Liver (tissue), 8 donors: ENCODE measurements at regions not wholly inside any gene's neighbourhood (a gene's known extent, or its start where the extent isn't known, plus 50 kb on each side); places are given as distances from the start of the nearest gene placed in this dataset.

ENCODE experiments used
- DNase-seq: peaks from one replicate; pipeline ENCODE4 v3.0.0-alpha.2; 2017; ENCODE audit warnings: low spot score
- H3K27ac ChIP-seq, 2 donors: one replicate each; pipeline ENCODE4 v1.7.0; 2013; ENCODE audit warnings: inconsistent platforms in 2 of 2, low read length in 2 of 2, control low read depth in 1 of 2, low read depth in 1 of 2, mild to moderate bottlenecking in 1 of 2
- H3K27me3 ChIP-seq, 4 donors: one replicate each; pipeline versions ENCODE4 v1.6.1 to v1.7.0; 2013; ENCODE audit warnings: low read length in 3 of 4, inconsistent platforms in 1 of 4, mild to moderate bottlenecking in 1 of 4, moderate library complexity in 1 of 4; ENCODE audit not compliant: control insufficient read depth in 4 of 4, insufficient read depth in 4 of 4
- H3K36me3 ChIP-seq, 4 donors: one replicate each; pipeline versions ENCODE4 v1.6.1 to v1.7.0; 2013; ENCODE audit warnings: low read length in 3 of 4, mild to moderate bottlenecking in 3 of 4, low read depth in 1 of 4, moderate library complexity in 1 of 4; ENCODE audit not compliant: control insufficient read depth in 4 of 4, insufficient read depth in 3 of 4
- H3K4me1 ChIP-seq, 4 donors: one replicate each; pipeline versions ENCODE4 v1.6.1 to v1.7.0; 2013; ENCODE audit warnings: low read length in 3 of 4, mild to moderate bottlenecking in 3 of 4, moderate library complexity in 1 of 4; ENCODE audit not compliant: control insufficient read depth in 4 of 4, insufficient read depth in 4 of 4
- H3K4me3 ChIP-seq, 3 donors: one replicate each; pipeline versions ENCODE4 v1.6.1 to v1.7.0; 2013; ENCODE audit warnings: low read length in 3 of 3, control low read depth in 1 of 3, low read depth in 1 of 3, mild to moderate bottlenecking in 1 of 3
- H3K9ac ChIP-seq, 2 donors: one replicate each; pipeline ENCODE4 v1.7.0; 2013; ENCODE audit warnings: low read length in 2 of 2, mild to moderate bottlenecking in 2 of 2, moderate library complexity in 2 of 2, control low read depth in 1 of 2, low read depth in 1 of 2
- H3K9me3 ChIP-seq, 4 donors: one replicate each; pipeline versions ENCODE4 v1.6.1 to v1.7.0; 2013; ENCODE audit warnings: low read length in 3 of 4; ENCODE audit not compliant: control insufficient read depth in 4 of 4
- CTCF ChIP-seq: fragments of 150-350 bp; IDR thresholded peaks from 2 replicates; pipeline ENCODE4 v1.5.1; 2017; ENCODE audit warnings: improper control_type of control experiment, low read depth, low read length; ENCODE audit not compliant: missing input control
- EGR1 ChIP-seq, 2 donors: IDR thresholded peaks; 2 replicates each; pipeline ENCODE4 v1.6.1; 2016 to 2018; ENCODE audit warnings: antibody characterized with exemption in 2 of 2, low read depth in 2 of 2
- FOXA1 ChIP-seq: IDR thresholded peaks from 2 replicates; pipeline ENCODE4 v1.6.1; 2016; ENCODE audit warnings: antibody characterized with exemption
- FOXA2 ChIP-seq: IDR thresholded peaks from 2 replicates; pipeline ENCODE4 v1.6.1; 2016; ENCODE audit warnings: antibody characterized with exemption
- GABPA ChIP-seq, 2 donors: IDR thresholded peaks in 1 of 2; conservative IDR thresholded peaks in 1 of 2; 2 replicates each; pipeline ENCODE4 v1.6.1; 2016; ENCODE audit warnings: antibody characterized with exemption in 2 of 2, mild to moderate bottlenecking in 1 of 2, moderate library complexity in 1 of 2
- HNF4A ChIP-seq, 2 donors: conservative IDR thresholded peaks; 2 replicates each; pipeline ENCODE4 v1.6.1; 2016; ENCODE audit warnings: antibody characterized with exemption in 2 of 2, mild to moderate bottlenecking in 2 of 2
- HNF4G ChIP-seq: IDR thresholded peaks from 2 replicates; pipeline ENCODE4 v1.6.1; 2016; ENCODE audit warnings: antibody characterized with exemption
- JUND ChIP-seq, 2 donors: IDR thresholded peaks; 2 replicates each; pipeline ENCODE4 v1.6.1; 2016; ENCODE audit warnings: antibody characterized with exemption in 2 of 2
- NR2F2 ChIP-seq: IDR thresholded peaks from 2 replicates; pipeline ENCODE4 v1.6.1; 2016; ENCODE audit warnings: antibody characterized with exemption
- RAD21 ChIP-seq, 2 donors: IDR thresholded peaks; 2 replicates each; pipeline ENCODE4 v1.6.1; 2016; ENCODE audit warnings: antibody characterized with exemption in 2 of 2, mild to moderate bottlenecking in 2 of 2
- RXRA ChIP-seq, 2 donors: IDR thresholded peaks; 2 replicates each; pipeline ENCODE4 v1.6.1; 2017 to 2018; ENCODE audit warnings: antibody characterized with exemption in 2 of 2, mild to moderate bottlenecking in 1 of 2
- SP1 ChIP-seq: IDR thresholded peaks from 2 replicates; pipeline ENCODE4 v1.6.1; 2018; ENCODE audit warnings: antibody characterized with exemption, mild to moderate bottlenecking
- TAF1 ChIP-seq: conservative IDR thresholded peaks from 2 replicates; pipeline ENCODE4 v1.6.1; 2016; ENCODE audit warnings: antibody characterized with exemption, mild to moderate bottlenecking
- YY1 ChIP-seq: IDR thresholded peaks from 2 replicates; pipeline ENCODE4 v1.6.1; 2016; ENCODE audit warnings: antibody characterized with exemption, mild to moderate bottlenecking
- WGBS: extraction: QIAGEN DNeasy Blood & Tissue Kit; methylation state at CpG from one replicate; pipeline ENCODE4 v1.1.7; 2013; 5-methylcytosine and 5-hydroxymethylcytosine counted together
- TF ChIP-seq, protein P1 (sequence below): IDR thresholded peaks from 2 replicates; pipeline ENCODE4 v1.6.1; 2016; ENCODE audit warnings: antibody characterized with exemption
- TF ChIP-seq, protein P2 (sequence below): IDR thresholded peaks from 2 replicates; pipeline ENCODE4 v1.6.1; 2016; ENCODE audit warnings: antibody characterized with exemption, mild to moderate bottlenecking
- donor health status: healthy.
- donor health status: healthy.
- donor health status: healthy.
- donor health status: healthy.
- donor health status: healthy.

- 60% methylated on average over 4 of the region's 4 CpGs for WGBS
- H3K27me3 ChIP-seq: peaks cover 0 to 5% (median 0%) of the 10 kb centered on the region in 4 donors
- H3K36me3 ChIP-seq: no peaks in the 10 kb centered on the region
- no peak for DNase-seq
- TF ChIP-seq FOXA2 (no peak), RAD21 (IDR thresholded peaks at IDR 0.05) (no peak), JUND (IDR thresholded peaks at IDR 0.05) (no peak), NR2F2 (no peak)
- TF ChIP-seq, protein P1, sequence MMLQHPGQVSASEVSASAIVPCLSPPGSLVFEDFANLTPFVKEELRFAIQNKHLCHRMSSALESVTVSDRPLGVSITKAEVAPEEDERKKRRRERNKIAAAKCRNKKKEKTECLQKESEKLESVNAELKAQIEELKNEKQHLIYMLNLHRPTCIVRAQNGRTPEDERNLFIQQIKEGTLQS: no peak
- no peak overlapping the region for H3K4me3 ChIP-seq
- no peak overlapping the region for H3K9ac ChIP-seq
- H3K4me1 ChIP-seq: peaks cover 4 to 31% (median 28%) of the 10 kb centered on the region in 4 donors
- peaks cover 0 to 5% (median 0%) of the 10 kb centered on the region in 4 donors for H3K9me3 ChIP-seq
- peak overlapping the region in 1 of 2 donors; percentile 18 for H3K27ac ChIP-seq
These were observed 124.6 kb upstream of the ACSL4 start for GRCh38 chrX:109857584-109858228.

- TF ChIP-seq NR2F2 (no peak), GABPA (IDR thresholded peaks at IDR 0.05 in 1 of 2, conservative IDR thresholded peaks at IDR 0.05 in 1 of 2) (no peak), RXRA (IDR thresholded peaks at IDR 0.05) (peak; percentile 72 to 85), HNF4A (conservative IDR thresholded peaks at IDR 0.05) (peak; percentile 74 to 94), RAD21 (IDR thresholded peaks at IDR 0.05) (peak in 1 of 2 donors; percentile 28), YY1 (peak; percentile 30), TAF1 (no peak), FOXA2 (peak; percentile 7), CTCF (no peak), FOXA1 (no peak), HNF4G (peak; percentile 61), SP1 (peak; percentile 63), EGR1 (IDR thresholded peaks at IDR 0.05; ENCODE audit: low read depth in 2 of 2) (no peak), JUND (IDR thresholded peaks at IDR 0.05) (peak in 1 of 2 donors; percentile 49)
- TF ChIP-seq, protein P2, sequence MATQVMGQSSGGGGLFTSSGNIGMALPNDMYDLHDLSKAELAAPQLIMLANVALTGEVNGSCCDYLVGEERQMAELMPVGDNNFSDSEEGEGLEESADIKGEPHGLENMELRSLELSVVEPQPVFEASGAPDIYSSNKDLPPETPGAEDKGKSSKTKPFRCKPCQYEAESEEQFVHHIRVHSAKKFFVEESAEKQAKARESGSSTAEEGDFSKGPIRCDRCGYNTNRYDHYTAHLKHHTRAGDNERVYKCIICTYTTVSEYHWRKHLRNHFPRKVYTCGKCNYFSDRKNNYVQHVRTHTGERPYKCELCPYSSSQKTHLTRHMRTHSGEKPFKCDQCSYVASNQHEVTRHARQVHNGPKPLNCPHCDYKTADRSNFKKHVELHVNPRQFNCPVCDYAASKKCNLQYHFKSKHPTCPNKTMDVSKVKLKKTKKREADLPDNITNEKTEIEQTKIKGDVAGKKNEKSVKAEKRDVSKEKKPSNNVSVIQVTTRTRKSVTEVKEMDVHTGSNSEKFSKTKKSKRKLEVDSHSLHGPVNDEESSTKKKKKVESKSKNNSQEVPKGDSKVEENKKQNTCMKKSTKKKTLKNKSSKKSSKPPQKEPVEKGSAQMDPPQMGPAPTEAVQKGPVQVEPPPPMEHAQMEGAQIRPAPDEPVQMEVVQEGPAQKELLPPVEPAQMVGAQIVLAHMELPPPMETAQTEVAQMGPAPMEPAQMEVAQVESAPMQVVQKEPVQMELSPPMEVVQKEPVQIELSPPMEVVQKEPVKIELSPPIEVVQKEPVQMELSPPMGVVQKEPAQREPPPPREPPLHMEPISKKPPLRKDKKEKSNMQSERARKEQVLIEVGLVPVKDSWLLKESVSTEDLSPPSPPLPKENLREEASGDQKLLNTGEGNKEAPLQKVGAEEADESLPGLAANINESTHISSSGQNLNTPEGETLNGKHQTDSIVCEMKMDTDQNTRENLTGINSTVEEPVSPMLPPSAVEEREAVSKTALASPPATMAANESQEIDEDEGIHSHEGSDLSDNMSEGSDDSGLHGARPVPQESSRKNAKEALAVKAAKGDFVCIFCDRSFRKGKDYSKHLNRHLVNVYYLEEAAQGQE: no peak
- TF ChIP-seq, protein P1: peak; percentile 49
- H3K4me1 ChIP-seq: peaks cover 4 to 31% (median 28%) of the 10 kb centered on the region in 4 donors
- H3K27ac ChIP-seq: peak overlapping the region in 1 of 2 donors; percentile 56
- peaks cover 0 to 3% (median 0%) of the 10 kb centered on the region in 4 donors for H3K9me3 ChIP-seq
- H3K36me3 ChIP-seq: no peaks in the 10 kb centered on the region
- H3K4me3 ChIP-seq: no peak overlapping the region
- 42% methylated on average over 5 of the region's 5 CpGs for WGBS
- H3K27me3 ChIP-seq: no peaks in the 10 kb centered on the region
- no peak overlapping the region for H3K9ac ChIP-seq
- no peak for DNase-seq
These were observed 125.7 kb upstream of the ACSL4 start for GRCh38 chrX:109858602-109859341.
